ENCODE measurements at regions not wholly inside any gene's neighbourhood (a gene's known extent, or its start where the extent isn't known, plus 50 kb on each side); places are given as distances from the start of the nearest gene placed in this dataset.
"Not testable (repeated sequence)": the region's sequence is repeated elsewhere in the genome, so short reads cannot be mapped to it uniquely, and the experiment has no call there.

DNA sequence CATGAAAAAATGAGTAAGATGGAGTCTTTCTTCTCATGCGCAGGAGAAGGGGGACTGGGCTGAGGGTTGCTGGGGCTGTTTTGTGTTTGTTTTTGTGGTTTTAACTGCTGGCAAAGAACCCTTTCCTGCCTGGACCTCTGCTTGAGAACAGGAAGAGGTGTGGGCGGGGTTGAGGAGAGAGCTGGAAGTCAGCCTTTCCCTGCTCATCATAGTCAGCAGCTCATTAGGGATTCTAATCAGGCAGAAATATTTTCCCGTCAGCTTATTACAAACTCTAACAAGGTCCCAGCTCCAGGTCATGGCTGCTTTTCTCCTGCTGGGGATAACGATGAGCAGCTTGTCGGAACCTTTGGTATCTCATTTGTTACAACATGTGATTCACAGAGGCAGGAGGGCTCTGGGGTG, 185.0 kb upstream of the NRXN3 start:
- DNase-seq: no peak

DNA sequence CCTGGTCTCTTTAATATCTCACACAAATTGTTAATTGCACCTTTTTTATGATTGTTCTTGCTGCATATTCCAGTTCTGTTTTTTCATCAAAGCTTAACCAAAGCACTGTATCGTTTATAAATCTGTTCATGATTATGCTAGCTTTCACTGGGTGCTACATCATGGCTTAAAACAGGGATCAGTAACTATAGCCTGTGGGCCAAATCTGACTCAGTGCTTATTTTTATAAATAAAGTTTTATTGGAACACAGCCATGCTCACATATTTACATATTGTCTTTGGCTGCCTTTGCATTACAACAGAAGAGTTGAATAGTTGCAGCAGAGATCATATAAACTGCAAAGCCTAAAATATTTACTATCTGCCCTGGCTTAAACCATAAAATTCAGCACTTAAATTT, 183.4 kb upstream of the NRXN3 start:
- DNase-seq: no peak

DNA sequence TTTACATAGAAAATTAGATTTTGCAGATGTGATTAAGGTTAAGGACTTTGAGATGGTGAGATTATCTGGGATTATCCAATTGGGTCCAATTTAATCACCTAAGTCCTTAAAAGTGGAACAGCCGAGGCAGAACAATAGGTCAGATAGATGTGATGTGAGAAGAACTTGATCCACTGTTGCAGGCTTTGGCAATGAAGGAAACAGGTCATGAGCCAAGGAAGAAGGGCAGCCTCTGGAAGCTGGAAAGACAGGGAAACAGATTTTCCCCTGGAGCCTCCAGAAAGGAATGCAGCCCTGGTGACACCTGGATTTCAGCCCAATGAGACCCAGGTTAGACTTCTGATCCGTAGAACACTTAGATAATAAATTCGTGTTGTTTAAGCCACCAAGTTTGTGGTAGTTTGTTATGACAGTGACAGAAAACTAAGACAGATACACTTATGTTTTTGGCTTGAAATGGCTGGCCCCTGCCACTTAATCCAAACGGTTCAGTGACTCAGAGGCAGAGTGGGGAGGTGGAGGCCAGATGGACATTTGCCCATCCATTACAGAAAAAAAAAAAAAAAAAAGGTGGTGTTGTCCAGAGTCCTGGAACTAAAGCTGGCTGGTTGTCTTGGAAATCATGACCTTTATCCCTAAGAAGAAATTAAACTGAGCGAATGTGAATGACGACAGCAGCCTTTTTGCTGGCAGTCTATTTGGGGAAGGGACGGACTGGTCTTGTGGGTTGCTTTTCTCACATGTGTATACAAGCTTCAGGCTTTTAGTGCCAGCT, 181.9 kb upstream of the NRXN3 start:
- no peak for DNase-seq

DNA sequence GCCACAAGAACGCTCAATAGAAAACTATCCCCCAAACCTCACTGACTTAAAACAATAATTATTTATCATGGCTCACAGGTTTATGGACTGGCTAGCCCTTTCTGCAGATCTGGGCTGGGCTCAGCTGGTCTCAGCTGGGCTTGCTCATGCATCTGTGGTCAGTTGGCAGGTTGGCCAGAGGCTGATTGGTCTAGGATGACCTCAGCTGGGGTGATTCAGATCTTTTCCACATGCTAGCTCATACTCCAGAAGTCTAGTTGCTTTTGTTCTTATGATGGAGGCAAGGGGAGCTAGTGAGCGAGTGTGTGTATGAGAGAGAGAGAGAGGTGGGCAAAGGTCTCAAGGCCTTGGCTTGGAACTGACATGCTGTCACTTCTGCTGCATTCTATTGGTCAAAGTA, 181.2 kb upstream of the NRXN3 start:
- DNase-seq: no peak

DNA sequence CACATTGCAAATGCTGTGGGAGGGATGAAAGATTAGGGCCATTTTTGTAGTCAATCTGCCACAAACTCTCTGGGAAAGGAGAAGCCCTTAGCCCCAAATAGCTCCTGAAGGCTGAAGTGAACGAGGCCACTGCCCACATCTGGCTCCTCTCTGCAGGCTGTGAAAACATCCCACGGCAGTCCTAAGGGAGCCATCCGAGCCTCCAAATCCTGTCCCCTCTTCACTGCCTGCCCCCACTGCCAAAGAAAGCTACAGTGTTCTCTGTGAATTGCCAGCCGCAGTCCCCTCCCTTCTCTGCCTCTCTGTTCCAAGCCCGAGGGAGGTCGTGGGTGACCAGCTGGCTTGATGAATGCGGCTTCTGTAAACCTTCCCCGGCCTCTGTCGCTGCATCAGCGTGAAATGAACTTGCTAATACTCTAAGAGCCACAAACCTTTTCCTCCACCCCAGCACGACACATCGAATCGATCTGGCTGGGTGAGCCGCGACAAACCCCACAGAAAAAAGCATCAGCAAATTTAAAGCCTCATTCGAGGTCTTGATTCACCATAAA, 180.7 kb upstream of the NRXN3 start:
- no peak for DNase-seq

DNA sequence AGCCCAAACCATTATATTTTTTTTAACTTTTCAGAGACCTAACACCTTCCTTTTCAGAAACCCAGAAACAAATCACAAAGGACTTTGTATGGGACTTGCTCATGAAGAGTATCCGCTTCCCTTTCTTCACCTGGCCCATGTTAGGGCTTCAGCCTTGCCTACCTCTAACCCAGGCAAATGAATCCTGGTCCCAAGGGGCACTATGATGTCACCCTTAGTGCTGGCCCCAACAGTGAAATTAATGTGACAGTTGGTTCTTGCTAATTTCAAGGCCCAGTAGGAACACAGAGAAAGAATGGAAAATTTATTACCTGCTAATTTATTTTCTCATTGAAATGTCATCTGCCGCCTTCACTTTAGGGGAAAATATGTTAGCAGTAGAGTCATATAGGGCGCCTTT, 179.8 kb upstream of the NRXN3 start:
- no peak for DNase-seq

DNA sequence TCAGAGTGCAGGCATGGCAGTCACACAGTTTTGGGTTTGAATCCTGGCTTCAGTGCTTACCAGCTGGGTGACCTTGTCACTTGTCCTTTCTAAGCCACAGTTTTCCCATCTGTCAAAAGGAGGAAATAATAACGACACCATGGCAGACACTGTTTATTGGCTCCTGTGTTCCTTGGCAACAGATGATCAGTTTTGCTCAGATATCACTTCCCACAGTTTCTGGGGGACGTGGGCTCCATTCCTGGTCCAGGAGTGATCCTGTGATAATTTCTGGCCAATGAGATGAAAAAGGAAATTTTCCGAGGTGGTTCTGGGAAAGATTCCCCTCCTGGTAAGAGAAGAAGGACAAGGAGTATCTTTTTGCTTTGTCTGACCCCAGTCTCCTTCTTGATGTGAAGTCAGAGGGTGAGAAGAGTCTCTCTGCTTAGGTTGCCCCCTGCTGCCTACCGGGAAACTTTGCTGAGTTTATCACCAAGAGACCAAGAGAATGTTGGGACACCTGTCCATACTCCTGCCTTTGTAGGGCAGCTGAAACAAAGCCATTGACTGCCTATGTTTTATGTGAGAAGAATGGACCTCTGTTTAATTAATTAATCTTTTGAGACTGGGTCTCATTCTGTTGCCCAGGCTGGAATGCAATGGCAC, 178.9 kb upstream of the NRXN3 start:
- DNase-seq: no peak

DNA sequence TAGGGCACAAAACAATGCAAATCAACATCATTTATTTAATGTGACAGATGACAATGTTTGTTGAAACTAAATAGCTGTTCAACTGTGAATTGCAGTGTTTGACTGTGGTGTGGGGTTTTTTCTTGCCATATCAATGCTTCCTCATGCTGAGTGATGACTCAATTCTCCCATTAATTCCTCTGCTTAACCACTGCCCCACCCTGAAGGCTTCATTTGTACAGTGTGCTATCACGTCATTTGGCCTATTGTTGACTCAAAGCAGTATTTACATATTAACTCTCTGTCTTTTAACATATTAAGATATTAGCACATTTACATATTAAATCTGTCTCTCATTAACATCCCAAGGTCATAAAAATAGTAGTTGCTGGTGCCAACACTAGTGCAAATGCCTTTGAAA, 164.8 kb upstream of the NRXN3 start:
- no peak for DNase-seq

DNA sequence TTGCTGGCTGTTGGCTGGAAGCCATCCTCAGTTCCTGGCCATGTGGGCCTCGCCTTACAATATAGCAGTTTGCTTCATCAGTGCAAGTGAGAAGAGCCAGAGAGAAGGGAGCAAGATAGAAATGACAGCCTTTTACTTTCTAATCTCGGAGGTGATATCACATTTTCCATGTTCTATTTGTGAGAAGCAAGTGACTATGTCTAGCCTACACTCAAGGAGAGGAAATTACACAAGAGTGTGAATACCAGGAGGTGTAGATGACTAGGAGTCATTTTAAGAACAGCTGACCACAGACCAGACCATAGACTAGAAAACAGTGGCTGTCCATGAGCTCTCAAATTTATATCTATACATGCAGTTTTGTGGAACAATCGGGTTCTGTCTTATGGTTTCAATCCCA, 163.0 kb upstream of the NRXN3 start:
- no peak for DNase-seq

DNA sequence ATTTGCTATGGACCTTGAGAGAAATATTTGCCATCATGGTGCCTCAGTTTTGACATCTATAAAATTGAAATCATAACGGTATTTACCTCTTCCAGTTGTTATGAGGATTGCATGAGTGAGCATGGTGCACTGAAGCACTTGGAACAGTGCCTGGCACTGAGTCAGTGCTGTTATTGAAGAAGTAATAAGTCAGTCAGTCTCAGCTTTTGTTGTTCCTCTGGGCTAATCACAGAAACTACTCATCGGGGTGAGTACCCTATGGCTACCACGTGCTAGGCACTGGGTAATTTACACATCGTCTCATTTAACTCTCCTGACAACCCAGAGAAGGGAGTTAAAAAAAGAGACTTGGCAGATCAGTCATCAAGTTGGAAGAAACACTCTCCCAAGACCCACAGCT, 159.5 kb upstream of the NRXN3 start:
- DNase-seq: no peak

DNA sequence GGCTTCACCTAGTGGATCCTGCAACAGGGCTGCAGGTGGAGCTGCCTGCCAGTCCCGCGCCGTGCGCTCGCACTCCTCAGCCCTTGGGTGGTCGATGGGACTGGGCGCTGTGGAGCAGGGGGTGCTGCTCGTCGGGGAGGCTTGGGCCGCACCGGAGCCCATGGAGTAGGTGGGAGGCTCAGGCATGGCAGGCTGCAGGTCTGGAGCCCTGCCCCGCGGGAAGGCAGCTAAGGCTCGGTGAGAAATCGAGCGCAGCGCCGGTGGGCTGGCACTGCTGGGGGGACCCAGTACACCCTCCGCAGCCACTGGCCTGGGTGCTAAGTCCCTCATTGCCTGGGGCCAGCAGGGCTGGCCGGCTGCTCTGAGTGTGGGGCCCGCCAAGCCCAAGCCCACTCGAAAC, 156.3 kb upstream of the NRXN3 start:
- DNase-seq: not testable (repeated sequence)

DNA sequence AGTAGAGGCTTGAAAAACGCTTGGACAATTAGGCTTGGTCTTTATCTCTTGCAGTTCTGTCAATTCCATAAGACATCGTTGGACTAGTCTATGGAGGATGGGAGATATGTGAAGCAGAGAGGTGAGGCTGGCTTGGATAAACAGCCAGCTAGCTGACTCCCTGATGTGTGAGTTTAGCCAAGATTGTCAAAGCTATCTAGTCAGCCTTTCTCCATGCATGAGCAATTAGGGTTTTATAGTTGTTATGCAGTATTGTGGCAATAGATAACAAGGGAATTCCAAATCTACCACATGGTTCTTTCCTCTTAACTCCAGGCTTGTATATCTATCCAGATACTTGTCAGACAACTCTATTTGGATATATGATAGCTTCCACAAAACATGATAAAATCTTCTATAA, 153.6 kb upstream of the NRXN3 start:
- no peak for DNase-seq

DNA sequence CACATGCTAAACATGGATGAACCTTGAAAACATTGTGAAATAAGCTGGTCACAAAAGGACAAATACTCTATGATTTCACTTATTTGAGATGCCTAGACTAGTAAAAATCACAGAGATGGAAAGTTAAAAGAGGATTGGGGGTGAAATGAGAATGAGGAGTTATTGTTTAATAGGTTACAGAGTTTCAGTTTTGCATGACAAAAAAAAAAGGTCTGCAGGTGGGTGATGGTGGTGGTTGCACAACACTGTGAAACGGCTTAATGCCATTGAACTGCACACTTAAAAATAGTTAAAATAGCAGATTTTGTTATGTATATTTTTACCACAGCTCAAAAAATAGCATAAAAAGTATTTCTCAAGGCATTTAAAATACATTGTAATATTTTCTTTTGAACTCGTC, 151.9 kb upstream of the NRXN3 start:
- DNase-seq: no peak

DNA sequence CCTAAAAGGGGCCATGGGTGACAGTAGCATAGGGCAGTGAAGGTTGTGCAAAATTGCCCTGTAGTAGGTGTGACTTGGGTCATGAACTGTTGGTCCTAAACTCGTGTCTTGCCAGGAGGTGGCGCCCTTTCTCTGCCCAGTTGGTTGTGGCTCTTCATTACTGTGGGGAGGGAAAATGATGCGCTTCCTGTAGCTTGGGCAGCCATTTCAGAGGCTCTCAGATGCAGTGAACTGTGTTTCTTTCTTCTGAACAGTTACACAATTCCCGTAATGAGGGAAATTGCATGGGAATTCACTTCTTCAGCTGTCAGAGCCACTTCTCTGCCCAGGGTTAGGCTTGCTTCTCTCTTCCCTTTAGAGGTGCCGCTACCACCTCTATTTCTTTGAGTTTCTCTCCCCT, 148.1 kb upstream of the NRXN3 start:
- peak; percentile 8 for DNase-seq

DNA sequence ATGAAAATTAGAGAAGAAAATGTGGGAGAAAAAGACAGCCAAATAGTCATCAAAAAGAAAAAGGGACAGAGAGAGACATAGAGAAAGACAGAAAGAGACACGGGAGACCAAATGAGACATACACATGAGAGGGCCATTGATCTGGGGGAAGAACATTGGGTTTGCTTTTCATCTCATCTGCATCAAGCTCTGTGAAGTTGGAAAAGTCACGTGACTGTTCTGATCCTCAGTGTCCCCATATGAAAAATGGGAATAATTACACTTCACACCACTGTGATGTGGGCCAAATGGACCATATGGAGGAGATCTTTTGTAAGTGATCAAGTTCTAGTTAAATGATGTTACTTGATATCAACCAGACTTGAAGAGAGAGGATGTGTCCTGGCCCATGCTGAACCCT, 147.1 kb upstream of the NRXN3 start:
- DNase-seq: no peak

DNA sequence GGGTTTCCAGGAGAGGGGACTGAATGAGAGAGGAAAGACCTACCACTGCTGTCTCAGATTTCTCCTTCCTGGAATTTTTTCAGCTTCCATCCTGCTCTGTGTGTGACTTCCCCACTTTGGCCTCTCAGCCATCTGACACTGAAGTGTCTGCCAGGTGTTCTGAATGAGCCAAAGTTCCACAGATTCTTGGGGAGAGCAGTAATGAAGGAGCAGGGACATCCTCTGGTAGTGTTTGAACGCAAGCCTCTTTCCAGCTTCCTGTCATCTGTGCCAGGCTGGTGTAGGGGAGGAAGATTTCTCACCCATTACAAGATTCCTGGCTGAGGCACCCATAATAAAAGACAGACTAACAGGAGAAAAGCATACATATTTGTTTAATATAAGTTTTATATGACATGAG, 141.7 kb upstream of the NRXN3 start:
- no peak for DNase-seq

DNA sequence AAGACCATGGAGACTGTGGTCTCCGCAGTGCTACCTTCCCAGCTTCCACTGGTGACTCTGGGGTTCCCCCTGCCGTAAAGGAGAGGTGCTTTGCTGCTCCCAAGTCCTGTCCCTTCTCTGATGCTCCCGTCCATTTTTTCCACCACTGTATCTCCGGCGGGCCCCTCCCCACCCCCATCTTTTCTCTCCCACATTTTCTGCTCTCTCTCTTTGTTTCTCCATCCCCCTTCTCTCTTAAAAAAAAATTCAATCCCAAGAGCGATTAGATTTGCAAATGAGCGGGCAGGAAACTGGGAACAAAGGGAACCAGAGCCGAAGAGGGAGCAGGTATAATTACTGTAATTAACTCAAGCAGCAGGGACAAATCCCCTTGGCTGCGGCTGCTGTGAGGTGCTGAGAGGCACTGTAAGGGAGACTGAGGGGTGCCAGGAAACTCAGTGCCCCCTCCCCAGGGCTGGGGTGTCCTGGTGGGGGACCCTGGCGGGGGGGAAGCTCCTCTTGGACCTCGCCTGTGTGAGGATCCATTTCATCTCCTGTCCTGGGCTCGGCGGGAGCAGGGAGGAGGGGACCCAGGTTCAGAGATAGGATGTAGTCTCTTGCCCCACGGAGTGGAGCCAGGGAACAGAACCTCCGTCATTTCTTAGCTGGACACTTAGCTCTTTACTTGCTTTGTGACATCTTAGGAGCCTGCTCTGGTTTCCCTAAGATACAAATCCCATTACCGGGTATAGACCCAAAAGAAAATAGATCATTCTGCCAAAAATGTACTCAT, 140.4 kb upstream of the NRXN3 start:
- DNase-seq: no peak

DNA sequence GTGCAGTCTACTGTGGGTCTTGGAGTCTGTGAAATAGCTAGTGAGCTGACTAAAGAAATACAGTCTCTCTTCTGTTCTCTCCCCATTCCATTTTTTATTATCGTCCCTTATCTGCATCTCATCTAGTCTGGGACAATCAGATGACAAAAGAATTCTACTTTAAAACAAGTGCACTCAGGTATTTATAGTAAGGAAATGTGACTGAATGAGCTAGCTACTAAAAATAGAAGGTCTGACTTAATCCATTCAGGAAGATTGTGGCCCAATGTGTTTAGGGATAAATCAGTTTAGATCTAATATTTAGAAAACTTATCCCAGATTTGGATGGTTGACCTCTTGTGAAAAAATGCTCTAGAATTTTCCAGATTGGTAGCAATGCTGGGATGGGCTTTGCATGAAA, 126.8 kb upstream of the NRXN3 start:
- no peak for DNase-seq

DNA sequence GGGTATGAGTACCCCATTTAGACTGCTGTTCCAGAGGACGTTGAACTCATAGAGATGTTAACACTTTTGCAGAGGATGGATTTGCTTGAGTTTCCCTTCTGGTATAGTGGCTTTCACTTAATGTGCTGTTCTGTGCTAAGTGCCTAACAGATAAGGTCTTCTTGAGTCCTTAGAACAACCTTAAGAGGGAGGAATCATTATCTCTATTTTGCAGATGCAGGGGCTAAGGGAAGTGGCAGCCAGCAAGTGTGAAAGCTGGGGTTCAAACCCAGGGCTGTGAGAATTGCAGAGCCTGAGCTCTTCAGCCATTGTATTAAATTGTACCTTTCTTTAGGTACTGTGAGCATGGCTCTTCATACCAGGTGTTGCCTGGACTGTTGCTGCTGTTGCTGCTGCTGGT, 122.1 kb upstream of the NRXN3 start:
- no peak for DNase-seq

DNA sequence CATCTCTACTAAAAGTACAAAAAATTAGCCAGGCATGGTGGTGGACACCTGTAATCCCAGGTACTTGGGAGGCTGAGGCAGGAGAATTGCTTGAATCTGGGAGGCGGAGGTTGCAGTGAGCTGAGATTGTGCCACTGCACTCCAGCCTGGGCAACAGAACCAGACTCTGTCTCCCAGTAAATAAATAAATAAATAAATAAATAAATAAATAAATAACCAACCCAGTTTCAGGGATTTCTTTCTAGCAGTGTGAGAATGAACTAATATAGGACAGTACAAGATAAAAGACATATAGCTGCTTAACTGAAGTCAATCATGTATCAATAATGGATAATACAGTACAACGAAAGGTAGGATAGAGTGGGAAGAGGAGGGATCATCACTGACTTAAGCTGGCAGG, 113.3 kb upstream of the NRXN3 start:
- not testable (repeated sequence) for DNase-seq

DNA sequence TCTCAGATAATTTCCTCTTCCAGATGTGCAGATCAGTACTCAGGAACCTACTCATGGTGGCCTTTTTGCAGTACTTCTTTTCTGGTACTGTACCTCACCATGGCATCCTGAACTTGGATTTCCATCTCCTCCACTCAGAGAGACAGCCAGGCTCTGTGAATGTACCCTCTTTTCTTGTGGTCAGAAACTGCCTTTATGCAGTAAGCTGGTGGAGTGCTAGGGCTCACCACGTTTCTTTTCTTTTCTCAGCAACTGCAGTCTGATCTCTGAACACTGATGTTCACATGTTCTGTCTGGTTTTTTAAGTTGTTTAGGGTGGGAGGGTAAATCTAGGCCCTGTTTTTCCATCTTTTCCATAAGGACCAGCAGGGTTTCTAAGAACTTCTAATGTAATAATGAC, 99.8 kb upstream of the NRXN3 start:
- DNase-seq: no peak

DNA sequence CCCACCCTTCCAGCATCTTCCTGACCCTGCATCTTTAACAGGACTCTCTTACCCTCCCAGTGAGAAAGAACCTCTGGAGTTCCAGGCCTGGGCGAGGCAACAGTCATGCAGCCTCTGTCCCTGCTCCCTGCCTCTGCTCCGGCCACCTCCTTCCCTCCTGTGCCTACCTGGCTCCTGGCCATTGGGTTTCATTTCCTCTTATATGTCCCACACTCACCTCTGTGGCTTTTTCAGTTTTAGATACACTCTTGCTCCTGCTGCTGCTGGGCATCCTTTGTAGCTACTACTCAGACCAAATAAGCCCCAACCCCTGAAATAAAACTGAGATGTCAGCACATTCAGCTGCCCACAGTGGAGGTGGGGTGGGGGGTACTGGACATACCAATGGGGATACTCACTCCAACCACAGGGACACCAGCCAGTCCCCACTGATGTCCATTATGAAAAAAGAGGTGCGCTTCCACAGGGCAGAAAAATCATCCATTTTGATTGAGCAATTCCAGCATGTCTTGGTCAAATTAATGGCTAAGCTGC, 99.1 kb upstream of the NRXN3 start:
- no peak for DNase-seq

DNA sequence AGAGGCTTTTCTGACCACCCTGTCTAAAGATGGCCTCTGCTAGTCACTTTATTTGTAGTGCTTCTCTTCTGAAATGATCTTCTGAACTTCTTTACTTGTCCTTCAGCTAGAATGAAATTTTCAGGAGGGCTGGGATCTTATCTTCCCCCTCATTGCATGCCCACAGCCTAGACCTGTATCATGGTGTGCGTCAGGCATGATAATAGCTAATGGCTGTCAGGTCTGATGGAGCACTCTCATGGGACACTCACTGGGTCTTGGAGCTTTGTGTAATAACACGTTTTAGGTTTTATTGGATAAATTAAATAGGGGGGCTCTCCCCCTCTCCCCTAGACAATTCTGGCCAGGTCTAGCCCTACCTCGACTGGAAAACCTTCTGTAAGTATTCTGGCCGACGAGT, 97.1 kb upstream of the NRXN3 start:
- DNase-seq: no peak

DNA sequence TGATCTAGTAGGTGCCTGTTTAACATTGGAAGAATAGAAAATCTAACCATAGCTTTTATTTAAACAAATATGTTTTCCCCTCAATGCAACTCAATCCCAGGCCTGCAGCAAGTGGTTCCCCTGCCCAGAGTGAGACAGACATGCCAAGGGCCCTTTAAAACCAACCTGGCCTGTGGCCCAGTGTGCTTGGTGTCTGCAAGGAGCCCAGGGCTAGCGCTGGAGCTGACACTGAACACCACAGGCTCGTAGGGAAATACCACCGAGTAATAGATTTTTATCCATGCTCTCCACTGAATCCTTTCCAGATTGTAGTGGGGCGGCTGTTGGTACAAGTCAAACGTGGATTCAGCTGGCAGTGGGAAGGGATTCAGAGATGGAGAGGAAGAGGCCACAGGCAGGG, 95.6 kb upstream of the NRXN3 start:
- DNase-seq: no peak
